ENCODE measurements at regions not wholly inside any gene's neighbourhood (a gene's known extent, or its start where the extent isn't known, plus 50 kb on each side); places are given as distances from the start of the nearest gene placed in this dataset.

DNA sequence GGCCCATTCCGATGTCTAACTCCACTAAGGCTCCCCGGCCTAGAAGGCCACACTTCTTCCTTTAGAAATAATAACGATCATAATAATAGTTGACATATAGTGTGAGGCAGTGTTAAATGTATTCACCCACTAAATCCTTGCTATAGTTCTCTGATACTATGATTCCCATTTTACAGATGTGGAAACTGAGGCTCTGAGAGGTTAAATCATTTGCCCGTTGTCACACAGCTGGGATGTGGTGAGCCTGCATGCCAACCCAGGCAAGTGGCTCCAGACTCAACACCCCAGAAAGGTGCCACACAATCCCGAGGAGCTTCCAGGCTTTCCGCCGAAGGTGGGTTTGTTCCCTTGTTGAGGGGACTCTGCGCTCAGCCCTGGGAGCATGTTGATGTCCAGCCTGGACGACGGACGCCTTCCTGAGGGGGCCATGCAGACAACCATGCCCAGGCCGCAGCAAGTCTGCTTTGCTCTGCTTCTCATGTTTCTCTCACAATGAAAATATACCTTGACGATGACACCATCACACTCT is 104.6 kb upstream of the CDYL start:
- H3K27ac Mint-ChIP-seq, result no peak overlapping the region
- no peak overlapping the region for H3K4me3 Mint-ChIP-seq
- no peaks in the 10 kb centered on the region for H3K4me1 Mint-ChIP-seq
- H3K27me3 Mint-ChIP-seq (ENCODE audit: insufficient read depth), result peaks cover 3% of the 10 kb centered on the region
- Histone ChIP-seq H3K9ac (ENCODE audit: extremely low read depth, low read length, poor library complexity, severe bottlenecking) (no peak overlapping the region), H3K4me3 (ENCODE audit: low read length) (no peak overlapping the region), H3K36me3 (ENCODE audit: control insufficient read depth, insufficient read depth, low read length) (no peaks in the 10 kb centered on the region), H3K27me3 (ENCODE audit: control insufficient read depth, insufficient read depth, low read length, poor library complexity, severe bottlenecking) (no peaks in the 10 kb centered on the region), H3K4me1 (ENCODE audit: control insufficient read depth, insufficient read depth, low read length) (no peaks in the 10 kb centered on the region), H3K27ac (ENCODE audit: low read depth, low read length) (no peak overlapping the region), H3K9me3 (ENCODE audit: control insufficient read depth, low read length) (no peaks in the 10 kb centered on the region)
- 93 to 97% methylated on average over 9 to 13 of the region's 13 CpGs for WGBS, 2 experiments (ENCODE audit: insufficient coverage in 1 of 2, insufficient read length in 1 of 2)
- no peaks in the 10 kb centered on the region for H3K36me3 Mint-ChIP-seq (ENCODE audit: low read depth)
- no peaks in the 10 kb centered on the region for H3K9me3 Mint-ChIP-seq
- DNase-seq, result no peak
- TF ChIP-seq, protein P1, sequence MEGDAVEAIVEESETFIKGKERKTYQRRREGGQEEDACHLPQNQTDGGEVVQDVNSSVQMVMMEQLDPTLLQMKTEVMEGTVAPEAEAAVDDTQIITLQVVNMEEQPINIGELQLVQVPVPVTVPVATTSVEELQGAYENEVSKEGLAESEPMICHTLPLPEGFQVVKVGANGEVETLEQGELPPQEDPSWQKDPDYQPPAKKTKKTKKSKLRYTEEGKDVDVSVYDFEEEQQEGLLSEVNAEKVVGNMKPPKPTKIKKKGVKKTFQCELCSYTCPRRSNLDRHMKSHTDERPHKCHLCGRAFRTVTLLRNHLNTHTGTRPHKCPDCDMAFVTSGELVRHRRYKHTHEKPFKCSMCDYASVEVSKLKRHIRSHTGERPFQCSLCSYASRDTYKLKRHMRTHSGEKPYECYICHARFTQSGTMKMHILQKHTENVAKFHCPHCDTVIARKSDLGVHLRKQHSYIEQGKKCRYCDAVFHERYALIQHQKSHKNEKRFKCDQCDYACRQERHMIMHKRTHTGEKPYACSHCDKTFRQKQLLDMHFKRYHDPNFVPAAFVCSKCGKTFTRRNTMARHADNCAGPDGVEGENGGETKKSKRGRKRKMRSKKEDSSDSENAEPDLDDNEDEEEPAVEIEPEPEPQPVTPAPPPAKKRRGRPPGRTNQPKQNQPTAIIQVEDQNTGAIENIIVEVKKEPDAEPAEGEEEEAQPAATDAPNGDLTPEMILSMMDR (conservative IDR thresholded peaks at IDR 0.05), result no peak

DNA sequence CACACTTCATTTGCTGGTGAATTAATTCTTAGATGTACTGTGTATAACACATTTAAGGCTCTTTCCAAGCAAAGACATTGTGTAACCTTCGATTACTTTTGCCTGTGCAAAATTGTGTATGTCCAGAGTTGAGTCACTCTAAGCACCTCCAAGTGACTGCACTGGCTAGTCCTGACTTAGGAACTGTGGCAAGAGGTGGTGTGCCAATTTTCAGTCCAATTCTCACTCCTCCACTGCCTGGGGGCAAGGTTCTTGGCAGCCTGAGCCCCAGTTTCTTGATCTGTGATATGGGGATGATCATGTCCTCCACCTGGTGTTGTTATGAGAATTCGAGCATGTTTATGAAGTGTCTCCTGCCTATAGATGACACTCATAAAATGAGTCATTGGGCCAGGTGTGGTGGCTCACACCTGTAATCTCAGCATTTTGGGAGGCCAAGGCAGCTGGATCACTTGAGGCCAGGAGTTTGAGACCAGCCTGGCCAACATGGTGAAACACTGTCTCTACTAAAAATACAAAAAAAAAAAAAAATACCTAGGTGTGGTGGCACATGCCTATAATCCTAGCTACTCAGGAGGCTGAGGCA is 105.3 kb upstream of the CDYL start:
- 87 to 100% methylated on average over 1 to 2 of the region's 2 CpGs for WGBS, 2 experiments (ENCODE audit: insufficient coverage in 1 of 2, insufficient read length in 1 of 2)
- Histone ChIP-seq H3K4me1 (ENCODE audit: control insufficient read depth, insufficient read depth, low read length) (no peaks in the 10 kb centered on the region), H3K27ac (ENCODE audit: low read depth, low read length) (no peak overlapping the region), H3K9ac (ENCODE audit: extremely low read depth, low read length, poor library complexity, severe bottlenecking) (no peak overlapping the region), H3K4me3 (ENCODE audit: low read length) (no peak overlapping the region), H3K9me3 (ENCODE audit: control insufficient read depth, low read length) (no peaks in the 10 kb centered on the region), H3K36me3 (ENCODE audit: control insufficient read depth, insufficient read depth, low read length) (no peaks in the 10 kb centered on the region), H3K27me3 (ENCODE audit: control insufficient read depth, insufficient read depth, low read length, poor library complexity, severe bottlenecking) (no peaks in the 10 kb centered on the region)
- Mint-ChIP-seq H3K4me1 (no peaks in the 10 kb centered on the region), H3K4me3 (no peak overlapping the region), H3K27me3 (ENCODE audit: insufficient read depth) (peaks cover 4% of the 10 kb centered on the region), H3K36me3 (ENCODE audit: low read depth) (no peaks in the 10 kb centered on the region), H3K27ac (no peak overlapping the region), H3K9me3 (no peaks in the 10 kb centered on the region)
- TF ChIP-seq, protein P1 (conservative IDR thresholded peaks at IDR 0.05), result no peak
- no peak for DNase-seq

DNA sequence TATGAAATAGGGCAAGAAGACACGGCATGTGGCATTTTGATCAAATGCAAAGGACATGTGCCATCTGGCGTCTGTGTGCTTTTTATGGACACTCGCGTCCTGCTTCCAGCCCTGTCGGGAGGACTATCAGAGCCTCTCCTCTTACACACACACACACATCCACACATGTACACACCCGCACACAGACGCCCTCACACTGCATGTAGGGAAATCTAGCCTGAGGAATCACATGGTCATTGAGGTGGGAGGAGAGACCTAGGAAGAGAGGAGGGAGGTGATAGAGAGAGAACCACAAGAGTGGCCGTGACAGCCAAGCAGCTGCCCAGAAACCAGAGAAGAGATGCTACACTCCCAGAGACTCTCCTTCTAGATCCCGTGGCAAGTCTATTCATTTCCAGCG is 105.9 kb upstream of the CDYL start:
- WGBS, 2 experiments (ENCODE audit: insufficient coverage in 1 of 2, insufficient read length in 1 of 2), result 90 to 94% methylated on average over 2 to 10 of the region's 10 CpGs
- H3K4me1 Mint-ChIP-seq, result no peaks in the 10 kb centered on the region

More for the DNA sequence above, 105.9 kb upstream of the CDYL start:
- H3K36me3 ChIP-seq (ENCODE audit: control insufficient read depth, insufficient read depth, low read length), result no peaks in the 10 kb centered on the region
- TF ChIP-seq, protein P1 (conservative IDR thresholded peaks at IDR 0.05), result no peak
- no peak for DNase-seq
- Mint-ChIP-seq H3K27ac (no peak overlapping the region), H3K27me3 (ENCODE audit: insufficient read depth) (peaks cover 8% of the 10 kb centered on the region), H3K9me3 (no peaks in the 10 kb centered on the region), H3K36me3 (ENCODE audit: low read depth) (no peaks in the 10 kb centered on the region), H3K4me3 (no peak overlapping the region)
- no peaks in the 10 kb centered on the region for H3K4me1 ChIP-seq (ENCODE audit: control insufficient read depth, insufficient read depth, low read length)
- H3K27ac ChIP-seq (ENCODE audit: low read depth, low read length), result no peak overlapping the region
- no peaks in the 10 kb centered on the region for H3K9me3 ChIP-seq (ENCODE audit: control insufficient read depth, low read length)
- no peak overlapping the region for H3K9ac ChIP-seq (ENCODE audit: extremely low read depth, low read length, poor library complexity, severe bottlenecking)
- no peaks in the 10 kb centered on the region for H3K27me3 ChIP-seq (ENCODE audit: control insufficient read depth, insufficient read depth, low read length, poor library complexity, severe bottlenecking)
- no peak overlapping the region for H3K4me3 ChIP-seq (ENCODE audit: low read length)

Measured in endodermal cell (in vitro differentiated cells).